ENCODE measurements at regions not wholly inside any gene's neighbourhood (a gene's known extent, or its start where the extent isn't known, plus 50 kb on each side); places are given as distances from the start of the nearest gene placed in this dataset.

- peak overlapping the region; percentile 92 for H3K27ac Mint-ChIP-seq
- H3K4me3 Mint-ChIP-seq: peak overlapping the region; percentile 69
- no peak for TF ChIP-seq CTCF (IDR thresholded peaks at IDR 0.05)
- no peaks in the 10 kb centered on the region for H3K36me3 Mint-ChIP-seq (ENCODE audit: low read depth)
- DNase-seq: peak; percentile 86
- peaks cover 30% of the 10 kb centered on the region for H3K4me1 Mint-ChIP-seq (ENCODE audit: low read depth)
- no peaks in the 10 kb centered on the region for H3K9me3 Mint-ChIP-seq
- peaks cover 1% of the 10 kb centered on the region for H3K27me3 Mint-ChIP-seq (ENCODE audit: insufficient read depth)
Observed at GRCh38 chr4:145279122-145279960, 99.0 kb upstream of the OTUD4 start.

GRCh38 chr4:145278341-145279121, 98.1 kb upstream of the OTUD4 start:
- no peaks in the 10 kb centered on the region for H3K36me3 Mint-ChIP-seq (ENCODE audit: low read depth)
- H3K9me3 Mint-ChIP-seq: no peaks in the 10 kb centered on the region
- H3K27me3 Mint-ChIP-seq (ENCODE audit: insufficient read depth): peaks cover 1% of the 10 kb centered on the region
- peaks cover 30% of the 10 kb centered on the region for H3K4me1 Mint-ChIP-seq (ENCODE audit: low read depth)
- TF ChIP-seq CTCF (IDR thresholded peaks at IDR 0.05): no peak
- peak overlapping the region; percentile 69 for H3K4me3 Mint-ChIP-seq
- peak; percentile 20 for DNase-seq
- H3K27ac Mint-ChIP-seq: peak overlapping the region; percentile 92

GRCh38 chr4:145277011-145277410, 96.6 kb upstream of the OTUD4 start:
- Mint-ChIP-seq H3K27ac (no peak overlapping the region), H3K4me3 (no peak overlapping the region), H3K36me3 (ENCODE audit: low read depth) (no peaks in the 10 kb centered on the region), H3K27me3 (ENCODE audit: insufficient read depth) (no peaks in the 10 kb centered on the region; the same call in 1 of the 2 replicates), H3K4me1 (ENCODE audit: low read depth) (peaks cover 30% of the 10 kb centered on the region), H3K9me3 (no peaks in the 10 kb centered on the region)
- no peak for TF ChIP-seq CTCF (IDR thresholded peaks at IDR 0.05)
- DNase-seq: no peak

- Mint-ChIP-seq H3K27ac (no peak overlapping the region), H3K4me1 (ENCODE audit: low read depth) (peaks cover 30% of the 10 kb centered on the region), H3K9me3 (no peaks in the 10 kb centered on the region), H3K27me3 (ENCODE audit: insufficient read depth) (no peaks in the 10 kb centered on the region; the same call in 1 of the 2 replicates), H3K36me3 (ENCODE audit: low read depth) (no peaks in the 10 kb centered on the region), H3K4me3 (no peak overlapping the region)
- no peak for DNase-seq
- TF ChIP-seq CTCF (IDR thresholded peaks at IDR 0.05): no peak
Observed at GRCh38 chr4:145276050-145276449, 95.7 kb upstream of the OTUD4 start.

GRCh38 chr4:145271194-145271593, 90.8 kb upstream of the OTUD4 start:
- no peaks in the 10 kb centered on the region for H3K9me3 Mint-ChIP-seq
- DNase-seq: no peak
- no peak overlapping the region for H3K4me3 Mint-ChIP-seq
- H3K4me1 Mint-ChIP-seq (ENCODE audit: low read depth): no peaks in the 10 kb centered on the region
- no peaks in the 10 kb centered on the region for H3K36me3 Mint-ChIP-seq (ENCODE audit: low read depth)
- no peaks in the 10 kb centered on the region for H3K27me3 Mint-ChIP-seq (ENCODE audit: insufficient read depth)
- TF ChIP-seq CTCF (IDR thresholded peaks at IDR 0.05): no peak
- no peak overlapping the region for H3K27ac Mint-ChIP-seq

All from HFFc6 (cell line).